ENCODE measurements at regions not wholly inside any gene's neighbourhood (a gene's known extent, or its start where the extent isn't known, plus 50 kb on each side); places are given as distances from the start of the nearest gene placed in this dataset.

- H3K36me3 Mint-ChIP-seq = no peaks in the 10 kb centered on the region
- H3K9me3 Mint-ChIP-seq = no peaks in the 10 kb centered on the region
- H3K27me3 Mint-ChIP-seq = no peaks in the 10 kb centered on the region
- DNase-seq = no peak
- no peak overlapping the region for H3K27ac Mint-ChIP-seq
- no peak overlapping the region for H3K4me3 Mint-ChIP-seq
- no peaks in the 10 kb centered on the region for H3K4me1 Mint-ChIP-seq
Observed at GRCh38 chr16:61233713-61234112, 802.5 kb downstream of the CDH8 start.

DNA sequence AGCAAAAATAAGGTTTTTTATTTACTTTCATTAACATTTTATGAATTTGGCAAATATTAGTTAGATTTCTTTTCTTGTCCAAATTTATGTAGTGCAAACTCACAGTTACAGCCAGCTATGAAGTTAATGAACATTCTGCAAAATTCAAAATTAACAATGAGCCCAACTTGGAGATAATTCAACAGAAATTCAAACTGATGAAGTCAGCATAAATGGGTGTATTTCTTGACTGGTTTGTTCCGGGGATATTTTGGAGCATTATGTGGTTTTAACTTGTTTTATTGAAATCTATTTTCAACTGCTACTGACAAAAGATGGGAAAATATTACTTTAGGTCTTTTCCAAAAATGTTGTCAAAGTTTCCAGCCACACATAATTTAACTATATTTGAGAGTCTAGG is 807.9 kb downstream of the CDH8 start:
- Mint-ChIP-seq H3K27ac (no peak overlapping the region), H3K4me3 (no peak overlapping the region), H3K4me1 (no peaks in the 10 kb centered on the region), H3K27me3 (no peaks in the 10 kb centered on the region), H3K36me3 (no peaks in the 10 kb centered on the region), H3K9me3 (no peaks in the 10 kb centered on the region)
- DNase-seq = no peak

GRCh38 chr16:61215605-61216004 is 820.6 kb downstream of the CDH8 start:
- Mint-ChIP-seq H3K4me1 (no peaks in the 10 kb centered on the region), H3K9me3 (peaks cover 2% of the 10 kb centered on the region), H3K27me3 (no peaks in the 10 kb centered on the region), H3K4me3 (no peak overlapping the region), H3K27ac (no peak overlapping the region), H3K36me3 (no peaks in the 10 kb centered on the region)
- DNase-seq = no peak

GRCh38 chr16:61214780-61215179 is 821.5 kb downstream of the CDH8 start:
- H3K9me3 Mint-ChIP-seq = peaks cover 2% of the 10 kb centered on the region
- H3K36me3 Mint-ChIP-seq = no peaks in the 10 kb centered on the region
- H3K27ac Mint-ChIP-seq = no peak overlapping the region
- H3K4me1 Mint-ChIP-seq = no peaks in the 10 kb centered on the region
- no peak overlapping the region for H3K4me3 Mint-ChIP-seq
- no peaks in the 10 kb centered on the region for H3K27me3 Mint-ChIP-seq
- DNase-seq = no peak

DNA sequence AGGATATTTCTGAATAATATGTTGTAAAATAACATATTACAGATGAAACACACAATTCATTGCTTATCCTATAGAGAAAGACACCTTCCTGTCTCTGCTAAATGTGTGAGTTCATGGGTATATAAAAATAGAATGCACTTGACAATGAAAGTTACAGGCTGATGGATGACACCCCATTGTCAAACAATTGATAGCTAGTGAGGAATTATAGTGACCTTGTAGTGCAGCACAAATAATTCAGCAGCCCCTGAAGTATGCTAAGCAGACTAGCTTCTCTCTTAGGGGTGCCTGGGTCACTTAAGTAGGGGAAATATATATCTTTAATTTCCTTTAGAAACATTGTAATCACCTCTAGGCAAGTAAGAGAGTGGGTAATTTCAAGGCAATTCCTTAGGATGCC is 826.2 kb downstream of the CDH8 start:
- H3K27ac Mint-ChIP-seq = no peak overlapping the region
- peaks cover 2% of the 10 kb centered on the region for H3K9me3 Mint-ChIP-seq
- no peaks in the 10 kb centered on the region for H3K27me3 Mint-ChIP-seq
- DNase-seq = no peak
- no peaks in the 10 kb centered on the region for H3K4me1 Mint-ChIP-seq
- H3K36me3 Mint-ChIP-seq = no peaks in the 10 kb centered on the region
- H3K4me3 Mint-ChIP-seq = no peak overlapping the region

DNA sequence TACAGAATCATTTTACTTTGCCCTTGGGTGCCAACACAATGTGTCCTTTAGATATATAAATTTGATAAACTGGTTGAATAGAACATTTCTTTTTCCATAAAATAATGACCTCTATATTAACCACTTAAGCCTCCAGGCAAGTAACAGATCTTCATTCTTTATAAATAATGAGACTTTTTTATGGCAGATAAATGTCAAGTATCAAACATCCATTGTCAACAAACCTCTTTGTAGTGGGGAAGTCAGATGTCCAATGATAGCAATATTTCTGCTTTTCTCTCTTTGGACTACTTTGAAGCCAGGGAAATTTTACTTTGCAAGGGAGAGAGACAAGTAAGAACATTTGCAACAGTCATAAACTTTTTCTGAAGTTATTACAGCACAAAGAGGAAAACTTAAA is 841.2 kb downstream of the CDH8 start:
- Mint-ChIP-seq H3K27me3 (no peaks in the 10 kb centered on the region), H3K4me1 (no peaks in the 10 kb centered on the region), H3K27ac (no peak overlapping the region), H3K9me3 (peaks cover 9% of the 10 kb centered on the region), H3K36me3 (no peaks in the 10 kb centered on the region), H3K4me3 (no peak overlapping the region)
- no peak for DNase-seq

DNA sequence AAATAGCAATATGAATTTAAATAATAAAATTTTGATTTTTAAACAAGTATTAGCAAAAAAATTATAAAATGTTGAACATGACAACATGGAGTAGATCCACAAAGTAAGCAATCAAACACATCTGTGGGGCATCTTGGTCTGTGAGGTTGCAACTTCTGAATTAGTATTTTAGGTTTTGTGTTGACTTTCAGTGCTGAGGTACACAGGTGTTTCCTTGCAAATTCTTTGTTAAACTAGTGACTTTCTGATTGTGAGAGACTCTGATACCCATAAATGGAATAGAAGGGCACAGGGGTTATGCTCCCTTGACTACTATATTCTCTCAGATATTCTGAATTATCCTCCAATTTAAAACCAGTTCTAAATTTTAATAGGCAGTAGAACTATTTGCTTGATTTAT is 841.7 kb downstream of the CDH8 start:
- peaks cover 9% of the 10 kb centered on the region for H3K9me3 Mint-ChIP-seq
- DNase-seq = no peak
- H3K27me3 Mint-ChIP-seq = no peaks in the 10 kb centered on the region
- H3K4me1 Mint-ChIP-seq = no peaks in the 10 kb centered on the region
- H3K36me3 Mint-ChIP-seq = no peaks in the 10 kb centered on the region
- H3K27ac Mint-ChIP-seq = no peak overlapping the region
- H3K4me3 Mint-ChIP-seq = no peak overlapping the region

GRCh38 chr16:61182391-61182790 is 853.8 kb downstream of the CDH8 start:
- H3K4me1 Mint-ChIP-seq = no peaks in the 10 kb centered on the region
- no peaks in the 10 kb centered on the region for H3K36me3 Mint-ChIP-seq
- no peak overlapping the region for H3K4me3 Mint-ChIP-seq
- H3K27me3 Mint-ChIP-seq = no peaks in the 10 kb centered on the region
- DNase-seq = no peak
- H3K9me3 Mint-ChIP-seq = no peaks in the 10 kb centered on the region
- H3K27ac Mint-ChIP-seq = no peak overlapping the region

- H3K36me3 Mint-ChIP-seq = no peaks in the 10 kb centered on the region
- no peaks in the 10 kb centered on the region for H3K4me1 Mint-ChIP-seq
- peaks cover under 1% of the 10 kb centered on the region for H3K9me3 Mint-ChIP-seq
- no peaks in the 10 kb centered on the region for H3K27me3 Mint-ChIP-seq
- no peak for DNase-seq
- H3K27ac Mint-ChIP-seq = no peak overlapping the region
- H3K4me3 Mint-ChIP-seq = no peak overlapping the region
Observed at GRCh38 chr16:61181982-61182381, 854.3 kb downstream of the CDH8 start.

- H3K9me3 Mint-ChIP-seq = peaks cover 5% of the 10 kb centered on the region
- no peak for DNase-seq
- no peaks in the 10 kb centered on the region for H3K36me3 Mint-ChIP-seq
- no peaks in the 10 kb centered on the region for H3K27me3 Mint-ChIP-seq
- H3K27ac Mint-ChIP-seq = no peak overlapping the region
- H3K4me1 Mint-ChIP-seq = no peaks in the 10 kb centered on the region
- no peak overlapping the region for H3K4me3 Mint-ChIP-seq
Observed at GRCh38 chr16:61179561-61179960, 856.7 kb downstream of the CDH8 start.

DNA sequence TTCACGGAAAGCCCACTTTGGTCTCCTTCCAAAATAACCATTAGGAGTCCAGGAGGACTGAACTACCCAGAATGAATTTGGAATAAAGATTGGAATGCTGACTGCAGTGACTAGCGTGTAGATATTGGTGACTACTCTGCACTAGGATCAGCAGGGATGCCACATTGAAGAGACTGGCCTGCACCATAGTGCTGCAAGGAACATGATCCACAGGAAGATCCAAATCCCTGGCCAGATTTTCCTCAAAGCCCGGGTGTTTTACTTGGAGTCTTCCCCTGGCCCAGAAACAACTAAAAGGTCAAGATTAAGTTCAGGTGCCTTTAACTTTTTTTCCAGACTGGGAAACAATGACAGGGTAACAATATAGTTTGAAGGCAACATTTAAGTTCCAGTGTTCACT is 870.4 kb downstream of the CDH8 start:
- DNase-seq = no peak
- H3K27me3 Mint-ChIP-seq = no peaks in the 10 kb centered on the region
- peaks cover 10% of the 10 kb centered on the region for H3K9me3 Mint-ChIP-seq
- no peaks in the 10 kb centered on the region for H3K36me3 Mint-ChIP-seq
- no peak overlapping the region for H3K27ac Mint-ChIP-seq
- H3K4me3 Mint-ChIP-seq = no peak overlapping the region
- no peaks in the 10 kb centered on the region for H3K4me1 Mint-ChIP-seq

DNA sequence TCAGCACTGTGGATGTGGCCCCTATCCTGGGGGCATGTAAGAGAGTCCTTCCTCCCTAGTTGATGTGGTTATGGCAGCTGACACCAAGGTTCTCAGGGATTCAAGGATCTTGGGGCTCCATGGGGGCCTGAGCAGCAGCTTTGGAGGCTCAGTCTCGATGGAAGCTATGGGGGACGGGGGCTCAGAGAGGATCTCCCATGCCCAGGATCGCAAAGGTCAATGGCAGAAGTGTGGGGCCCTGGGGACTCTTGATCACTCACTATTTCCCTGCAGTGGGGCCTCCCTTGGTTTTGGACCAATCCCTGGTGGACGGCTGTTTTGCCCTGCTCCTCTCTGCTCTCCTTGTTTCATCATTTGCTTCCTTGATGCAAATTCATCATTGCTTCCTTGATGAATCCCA is 885.9 kb downstream of the CDH8 start:
- Mint-ChIP-seq H3K9me3 (peaks cover 5% of the 10 kb centered on the region), H3K4me3 (no peak overlapping the region), H3K27me3 (no peaks in the 10 kb centered on the region), H3K36me3 (no peaks in the 10 kb centered on the region), H3K4me1 (no peaks in the 10 kb centered on the region), H3K27ac (no peak overlapping the region)
- DNase-seq = no peak

DNA sequence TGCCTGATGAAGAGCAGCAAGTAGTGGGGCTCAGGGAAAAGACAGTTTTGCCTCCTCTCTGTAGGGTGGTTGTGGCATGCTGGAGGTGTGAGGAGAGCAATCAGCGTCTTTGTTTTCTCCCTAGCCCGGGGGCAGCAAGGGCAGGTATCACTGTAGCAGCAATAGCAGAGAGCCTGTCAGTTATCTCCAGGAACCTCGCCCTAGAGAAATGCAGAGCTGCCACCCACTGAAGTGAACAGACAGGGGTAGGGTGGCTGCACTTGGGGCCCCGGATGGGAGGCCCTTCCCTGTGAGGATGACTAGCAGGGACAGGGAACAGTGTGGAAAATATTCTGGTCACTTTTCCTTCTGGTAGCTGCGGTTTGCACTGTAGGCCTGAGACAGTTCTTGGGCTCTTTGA is 886.5 kb downstream of the CDH8 start:
- Mint-ChIP-seq H3K36me3 (no peaks in the 10 kb centered on the region), H3K9me3 (peaks cover 3% of the 10 kb centered on the region), H3K4me1 (no peaks in the 10 kb centered on the region), H3K4me3 (no peak overlapping the region), H3K27me3 (no peaks in the 10 kb centered on the region), H3K27ac (no peak overlapping the region)
- no peak for DNase-seq

- H3K9me3 Mint-ChIP-seq = peaks cover 5% of the 10 kb centered on the region
- H3K36me3 Mint-ChIP-seq = no peaks in the 10 kb centered on the region
- no peak overlapping the region for H3K4me3 Mint-ChIP-seq
- no peak overlapping the region for H3K27ac Mint-ChIP-seq
- no peaks in the 10 kb centered on the region for H3K27me3 Mint-ChIP-seq
- no peak for DNase-seq
- no peaks in the 10 kb centered on the region for H3K4me1 Mint-ChIP-seq
Observed at GRCh38 chr16:61148930-61149329, 887.3 kb downstream of the CDH8 start.

DNA sequence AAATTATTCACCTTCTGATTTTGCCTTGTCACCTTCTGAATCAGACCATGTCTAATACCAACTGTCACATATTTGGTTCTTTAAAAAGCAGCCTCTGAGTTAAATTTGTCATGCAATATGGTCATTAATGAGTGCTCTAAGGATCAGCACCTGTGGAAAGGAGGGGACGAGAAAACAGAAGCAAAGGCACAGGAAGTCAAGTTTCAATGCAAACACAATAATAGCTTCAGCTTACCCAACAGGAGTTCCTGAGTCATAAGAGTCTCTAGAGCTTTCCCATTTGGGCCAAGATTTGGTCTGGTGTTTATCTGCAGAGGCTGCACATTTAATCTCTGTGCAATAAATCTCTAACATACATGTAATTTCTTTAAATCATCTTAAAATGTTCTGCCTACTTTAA is 889.8 kb downstream of the CDH8 start:
- no peaks in the 10 kb centered on the region for H3K36me3 Mint-ChIP-seq
- no peak for DNase-seq
- no peaks in the 10 kb centered on the region for H3K27me3 Mint-ChIP-seq
- H3K4me3 Mint-ChIP-seq = no peak overlapping the region
- peaks cover 13% of the 10 kb centered on the region for H3K9me3 Mint-ChIP-seq
- no peak overlapping the region for H3K27ac Mint-ChIP-seq
- no peaks in the 10 kb centered on the region for H3K4me1 Mint-ChIP-seq

GRCh38 chr16:61131447-61131846 is 904.8 kb downstream of the CDH8 start:
- H3K27me3 Mint-ChIP-seq = no peaks in the 10 kb centered on the region
- no peak for DNase-seq
- H3K4me3 Mint-ChIP-seq = no peak overlapping the region
- peaks cover 7% of the 10 kb centered on the region for H3K9me3 Mint-ChIP-seq
- H3K4me1 Mint-ChIP-seq = no peaks in the 10 kb centered on the region
- H3K36me3 Mint-ChIP-seq = no peaks in the 10 kb centered on the region
- no peak overlapping the region for H3K27ac Mint-ChIP-seq

All from activated naive CD8-positive, alpha-beta T cell treated with anti-CD3 and anti-CD28 coated beads for 36 hours (primary cell).